Muscle of leg (tissue), 3 donors: ENCODE measurements at regions not wholly inside any gene's neighbourhood (a gene's known extent, or its start where the extent isn't known, plus 50 kb on each side); places are given as distances from the start of the nearest gene placed in this dataset.

Source experiments
- DNase-seq: peaks from one replicate; pipeline ENCODE4 v3.0.0; 2013
- H3K27ac ChIP-seq: one replicate; pipeline ENCODE4 v1.5.1; 2013; ENCODE audit warnings: mild to moderate bottlenecking, low read length, control low read depth
- H3K27me3 ChIP-seq: one replicate; pipeline ENCODE4 v1.6.1; 2013; ENCODE audit warnings: low read length; ENCODE audit not compliant: control insufficient read depth, insufficient read depth
- H3K36me3 ChIP-seq: one replicate; pipeline ENCODE4 v1.6.1; 2013; ENCODE audit warnings: low read length; ENCODE audit not compliant: control insufficient read depth, insufficient read depth
- H3K4me1 ChIP-seq: one replicate; pipeline ENCODE4 v1.6.1; 2013; ENCODE audit warnings: low read length; ENCODE audit not compliant: control insufficient read depth, insufficient read depth
- H3K4me3 ChIP-seq: one replicate; pipeline ENCODE4 v1.5.1; 2013; ENCODE audit warnings: low read length, control low read depth
- H3K9me3 ChIP-seq: replicated peaks from 2 replicates; pipeline ENCODE4 v1.6.1; 2013; ENCODE audit warnings: low read depth, low read length; ENCODE audit not compliant: control insufficient read depth
- WGBS: methylation state at CpG from one replicate; pipeline ENCODE4 v1.1.5; 2013; ENCODE audit warnings: missing lambda C conversion rate; ENCODE audit not compliant: insufficient coverage; 5-methylcytosine and 5-hydroxymethylcytosine counted together

DNA sequence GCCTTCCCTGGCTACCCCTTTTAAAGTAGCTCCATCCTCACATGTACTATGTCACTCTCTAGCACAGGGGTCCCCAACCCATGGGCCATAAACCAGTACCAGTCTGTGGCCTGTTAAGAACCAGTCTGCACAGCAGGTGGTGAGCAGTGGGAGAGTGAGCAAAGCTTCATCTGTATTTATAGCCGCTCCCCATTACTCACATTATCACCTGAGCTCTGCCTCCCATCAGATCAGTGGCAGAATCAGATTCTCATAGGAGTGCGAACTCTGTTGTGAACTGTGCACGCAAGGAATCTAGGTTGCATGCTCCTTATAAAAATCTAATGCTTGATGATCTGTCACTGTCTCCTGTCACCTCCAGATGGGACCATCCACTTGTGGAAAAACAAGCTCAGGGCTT is 116.6 kb upstream of the FOXD3 start:
- WGBS = no CpG with 5 or more reads among the region's 3 CpGs
- H3K4me1 ChIP-seq = no peaks in the 10 kb centered on the region

DNA sequence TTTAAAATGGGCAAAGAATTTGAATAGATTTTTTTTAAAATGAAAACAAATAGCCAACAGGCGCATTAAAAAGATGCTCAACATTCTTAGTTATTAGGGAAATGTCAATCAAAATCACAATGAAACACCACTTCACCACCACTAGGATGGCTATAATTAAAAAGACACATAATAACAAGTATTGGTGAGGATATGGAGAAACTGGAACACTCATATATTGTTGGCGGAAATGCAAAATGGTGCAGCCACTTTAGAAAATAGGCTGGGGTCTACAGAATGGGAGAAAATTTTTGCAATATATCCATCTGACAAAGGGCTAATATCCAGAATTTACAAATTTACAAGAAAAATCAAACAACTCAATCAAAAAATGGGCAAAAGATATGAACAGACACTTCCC is 107.8 kb upstream of the FOXD3 start:
- WGBS = no CpG with 5 or more reads among the region's 2 CpGs
- H3K9me3 ChIP-seq = no peaks in the 10 kb centered on the region
- H3K27ac ChIP-seq = no peak overlapping the region
- H3K36me3 ChIP-seq = no peaks in the 10 kb centered on the region
- no peak overlapping the region for H3K4me3 ChIP-seq
- no peaks in the 10 kb centered on the region for H3K27me3 ChIP-seq
- H3K4me1 ChIP-seq = no peaks in the 10 kb centered on the region
- DNase-seq = no peak

More for the DNA sequence above, 116.6 kb upstream of the FOXD3 start:
- Histone ChIP-seq H3K9me3 (no peaks in the 10 kb centered on the region), H3K36me3 (no peaks in the 10 kb centered on the region), H3K27me3 (no peaks in the 10 kb centered on the region), H3K4me3 (no peak overlapping the region), H3K27ac (no peak overlapping the region)
- no peak for DNase-seq

DNA sequence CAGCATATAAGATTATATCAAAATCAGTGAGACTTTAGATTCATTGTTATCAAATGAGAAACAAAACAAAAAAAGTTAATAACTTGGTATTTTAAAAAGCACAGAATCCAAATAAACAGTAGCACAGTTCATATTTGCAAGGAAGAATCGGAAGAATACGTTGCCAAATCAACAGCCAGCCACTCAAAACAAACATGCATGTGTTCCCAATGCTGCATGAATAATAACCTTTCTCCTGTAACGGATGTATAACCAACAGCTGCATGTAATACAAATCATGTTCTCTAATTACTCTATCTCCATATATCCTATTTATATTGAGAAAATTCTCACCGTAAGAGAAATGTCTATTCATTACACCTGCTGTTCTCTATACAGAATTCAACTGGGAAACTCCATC is 98.9 kb upstream of the FOXD3 start:
- no peak overlapping the region for H3K4me3 ChIP-seq
- WGBS = 20% methylated on average over 1 of the region's 4 CpGs
- no peaks in the 10 kb centered on the region for H3K36me3 ChIP-seq
- peak; percentile 49 for DNase-seq
- no peaks in the 10 kb centered on the region for H3K9me3 ChIP-seq
- H3K27me3 ChIP-seq = no peaks in the 10 kb centered on the region
- H3K4me1 ChIP-seq = no peaks in the 10 kb centered on the region
- no peak overlapping the region for H3K27ac ChIP-seq

DNA sequence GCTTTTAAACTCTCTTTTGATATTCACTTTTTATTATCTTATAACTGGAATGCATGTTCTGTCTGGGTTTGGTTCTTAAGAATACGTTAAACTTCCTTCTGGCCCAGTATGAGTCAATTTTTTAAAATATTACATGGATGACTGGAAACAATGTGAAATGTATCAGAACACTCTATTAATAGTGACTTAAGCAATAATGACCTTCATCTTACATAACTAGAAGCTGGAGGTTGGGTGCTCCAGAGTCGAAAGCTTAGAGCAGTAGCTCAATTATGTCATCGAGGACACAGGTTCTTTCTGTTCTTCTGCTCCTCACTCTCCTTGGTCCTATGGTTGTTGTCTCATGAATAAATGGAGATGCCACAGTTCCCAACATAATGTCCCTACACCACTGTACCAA is 91.6 kb upstream of the FOXD3 start:
- Histone ChIP-seq H3K9me3 (peaks cover 3% of the 10 kb centered on the region), H3K4me3 (no peak overlapping the region), H3K36me3 (no peaks in the 10 kb centered on the region), H3K27ac (no peak overlapping the region), H3K4me1 (no peaks in the 10 kb centered on the region), H3K27me3 (no peaks in the 10 kb centered on the region)
- no CpG with 5 or more reads among the region's 3 CpGs for WGBS
- DNase-seq = no peak

DNA sequence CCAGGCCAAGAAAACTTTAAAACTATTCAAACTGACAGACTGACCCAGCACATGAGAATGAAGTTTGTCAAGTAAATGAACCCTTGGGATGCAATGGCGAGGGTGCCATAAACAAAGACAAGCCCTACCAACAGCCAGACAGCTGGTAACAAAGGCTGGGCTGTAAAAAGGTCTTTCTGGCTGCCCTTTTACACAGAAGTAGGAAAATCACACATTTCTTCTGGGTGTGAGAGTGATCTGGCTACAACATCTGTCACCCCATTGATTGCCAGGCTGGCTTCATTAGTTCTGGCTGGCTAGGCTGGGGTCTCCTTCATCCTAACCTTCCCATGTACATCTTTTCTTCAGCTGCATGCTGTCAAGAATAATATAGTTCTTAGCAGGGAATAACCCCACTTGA is 83.6 kb upstream of the FOXD3 start:
- H3K9me3 ChIP-seq = peaks cover 3% of the 10 kb centered on the region
- no peaks in the 10 kb centered on the region for H3K36me3 ChIP-seq
- no peak for DNase-seq
- no peak overlapping the region for H3K4me3 ChIP-seq
- WGBS = 20% methylated on average over 1 of the region's 1 CpG
- H3K27ac ChIP-seq = no peak overlapping the region
- no peaks in the 10 kb centered on the region for H3K27me3 ChIP-seq
- no peaks in the 10 kb centered on the region for H3K4me1 ChIP-seq

DNA sequence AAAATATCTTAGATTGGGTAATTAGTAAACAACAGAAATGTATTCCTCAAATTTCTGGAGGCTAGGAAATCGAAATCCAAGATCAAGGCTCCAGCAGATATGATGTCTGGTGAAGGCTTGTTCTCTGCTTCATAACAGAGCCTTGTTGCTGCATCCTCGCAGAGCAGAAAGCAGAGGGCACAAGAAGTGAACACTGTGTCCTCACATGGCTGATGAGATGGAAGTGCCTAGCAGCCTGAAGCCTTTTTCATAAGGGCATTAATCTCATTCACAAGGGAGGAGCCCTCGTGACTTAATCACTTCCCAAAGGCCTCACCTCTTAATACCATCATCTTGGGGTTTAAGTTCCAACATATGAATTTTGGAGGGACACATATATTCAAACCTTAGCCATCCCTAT is 77.2 kb upstream of the FOXD3 start:
- no peaks in the 10 kb centered on the region for H3K9me3 ChIP-seq
- no peaks in the 10 kb centered on the region for H3K4me1 ChIP-seq
- H3K4me3 ChIP-seq = no peak overlapping the region
- H3K27me3 ChIP-seq = no peaks in the 10 kb centered on the region
- no peaks in the 10 kb centered on the region for H3K36me3 ChIP-seq
- 80% methylated on average over 1 of the region's 3 CpGs for WGBS
- no peak for DNase-seq
- H3K27ac ChIP-seq = no peak overlapping the region

DNA sequence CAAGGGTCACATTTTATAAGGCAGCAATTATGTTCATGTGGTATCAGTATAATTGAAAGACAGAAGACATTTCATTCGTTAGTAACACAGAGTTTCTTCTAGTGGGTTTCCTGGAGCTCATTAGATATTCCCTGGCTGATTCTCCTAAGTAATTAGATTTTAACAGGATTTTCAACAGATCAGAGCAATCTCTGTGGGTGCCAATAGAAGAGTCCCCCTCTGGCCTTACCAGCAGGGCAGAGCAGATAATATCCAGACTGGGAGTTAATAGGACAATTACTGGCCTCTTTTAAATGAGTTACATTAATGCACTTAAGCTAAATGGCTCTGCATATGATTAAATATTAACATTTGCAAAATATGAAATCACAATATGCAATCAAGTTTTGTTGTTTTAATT is 74.2 kb upstream of the FOXD3 start:
- Histone ChIP-seq H3K9me3 (no peaks in the 10 kb centered on the region), H3K27me3 (no peaks in the 10 kb centered on the region), H3K4me1 (no peaks in the 10 kb centered on the region), H3K27ac (no peak overlapping the region), H3K36me3 (no peaks in the 10 kb centered on the region), H3K4me3 (no peak overlapping the region)
- 80% methylated on average over 1 of the region's 1 CpG for WGBS
- DNase-seq = no peak

DNA sequence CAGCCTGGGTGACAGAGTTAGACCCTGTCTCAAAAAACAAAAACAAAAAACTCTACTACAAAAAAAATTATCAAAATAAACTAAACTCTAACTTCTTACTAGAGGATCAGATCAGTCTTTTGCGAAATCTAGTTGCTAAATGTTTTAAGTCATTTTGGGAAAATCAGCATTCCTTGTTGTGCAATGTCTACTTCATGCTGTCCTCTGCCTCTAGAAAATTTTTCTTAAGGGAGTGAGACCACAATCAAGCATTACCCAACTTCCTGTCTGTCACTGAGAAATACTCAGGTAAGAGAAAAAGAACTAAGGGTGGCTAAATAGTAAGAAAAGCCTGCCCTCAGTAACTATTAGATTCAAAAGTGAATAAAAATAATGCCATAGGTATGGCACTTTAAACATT is 67.2 kb upstream of the FOXD3 start:
- Histone ChIP-seq H3K36me3 (no peaks in the 10 kb centered on the region), H3K27me3 (no peaks in the 10 kb centered on the region), H3K4me1 (no peaks in the 10 kb centered on the region), H3K9me3 (no peaks in the 10 kb centered on the region), H3K27ac (no peak overlapping the region), H3K4me3 (no peak overlapping the region)
- DNase-seq = no peak
- WGBS = no CpG with 5 or more reads among the region's 1 CpG

DNA sequence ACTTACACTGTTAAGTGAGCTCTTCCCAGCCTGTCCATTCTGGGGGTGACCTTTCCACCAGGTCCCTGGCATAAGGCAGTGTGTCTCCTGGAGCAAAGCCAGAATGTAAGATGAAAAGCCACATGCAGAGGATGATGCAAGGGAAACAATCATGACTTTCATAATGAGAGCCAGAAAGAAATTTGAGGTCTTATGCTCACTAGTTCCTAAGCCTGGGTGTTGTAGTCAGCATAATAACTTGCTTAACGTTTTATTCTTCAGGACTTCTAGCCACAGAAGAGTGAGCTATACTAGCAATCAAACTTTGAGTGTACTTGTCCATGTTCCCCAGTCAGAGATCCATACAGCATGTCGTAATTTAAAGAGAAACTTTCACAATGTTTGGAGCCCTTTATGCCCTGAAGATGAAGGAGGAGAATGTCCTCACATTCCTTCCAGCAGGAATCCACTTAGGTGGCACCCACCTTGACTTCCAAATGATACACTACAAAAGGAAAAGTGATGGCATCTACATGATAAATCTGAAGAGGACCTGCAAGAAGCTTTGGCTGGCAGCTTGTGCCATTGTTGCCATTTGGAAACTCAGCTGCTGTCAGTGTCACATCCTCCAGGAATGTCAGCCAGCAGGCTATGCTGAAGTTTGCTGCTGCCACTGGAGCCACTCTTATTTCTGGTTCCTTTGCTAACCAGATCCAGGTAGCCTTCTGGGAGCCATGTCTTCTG is 60.5 kb upstream of the FOXD3 start:
- Histone ChIP-seq H3K27ac (peak overlapping the region; percentile 68), H3K4me3 (no peak overlapping the region)
- peak; percentile 77 for DNase-seq

DNA sequence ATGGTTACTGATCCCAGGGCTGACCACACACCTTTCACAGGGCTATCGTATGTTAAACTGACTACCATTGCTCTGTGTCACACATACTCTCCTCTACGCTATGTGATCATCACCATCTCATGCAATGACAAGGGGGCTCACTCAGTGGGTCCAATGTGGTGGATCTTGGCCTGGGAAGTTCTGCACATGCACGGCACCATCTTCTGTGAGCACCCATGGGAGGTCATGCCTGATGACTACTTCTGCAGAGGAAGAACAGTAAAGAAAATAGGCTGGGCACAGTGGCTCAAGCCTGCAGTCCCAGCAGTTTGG is 60.0 kb upstream of the FOXD3 start:
- Histone ChIP-seq H3K4me3 (no peak overlapping the region), H3K9me3 (no peaks in the 10 kb centered on the region), H3K27ac (no peak overlapping the region), H3K4me1 (peaks cover 5% of the 10 kb centered on the region), H3K36me3 (no peaks in the 10 kb centered on the region), H3K27me3 (no peaks in the 10 kb centered on the region)
- 100% methylated on average over 2 of the region's 3 CpGs for WGBS
- no peak for DNase-seq

More for the DNA sequence above, 60.5 kb upstream of the FOXD3 start:
- H3K9me3 ChIP-seq = no peaks in the 10 kb centered on the region
- no peaks in the 10 kb centered on the region for H3K36me3 ChIP-seq
- peaks cover 5% of the 10 kb centered on the region for H3K4me1 ChIP-seq
- no peaks in the 10 kb centered on the region for H3K27me3 ChIP-seq
- WGBS = no CpG with 5 or more reads among the region's 2 CpGs

DNA sequence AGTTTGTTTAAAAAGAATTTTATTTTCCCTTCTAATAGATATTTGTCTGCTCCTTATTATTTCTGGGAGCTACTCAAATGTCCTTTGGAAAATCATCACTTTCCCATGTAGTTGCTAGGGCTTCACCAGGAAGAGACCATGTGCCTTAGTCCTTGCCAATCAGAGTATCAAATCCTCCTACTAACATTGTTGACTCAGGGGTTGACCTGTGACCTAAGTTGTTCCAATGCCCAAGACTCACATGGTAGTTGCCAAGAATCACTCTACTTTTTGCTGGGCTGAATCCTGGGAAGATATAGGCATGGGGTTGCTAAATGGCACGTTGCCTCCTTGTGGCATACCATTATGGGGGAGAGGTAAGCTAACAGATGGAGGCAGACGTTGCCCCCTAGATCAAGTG is 58.2 kb upstream of the FOXD3 start:
- H3K36me3 ChIP-seq = no peaks in the 10 kb centered on the region
- H3K9me3 ChIP-seq = no peaks in the 10 kb centered on the region
- 60% methylated on average over 1 of the region's 2 CpGs for WGBS
- no peaks in the 10 kb centered on the region for H3K27me3 ChIP-seq
- H3K27ac ChIP-seq = no peak overlapping the region
- no peak for DNase-seq
- peaks cover 5% of the 10 kb centered on the region for H3K4me1 ChIP-seq
- no peak overlapping the region for H3K4me3 ChIP-seq
